ENCODE measurements at regions not wholly inside any gene's neighbourhood (a gene's known extent, or its start where the extent isn't known, plus 50 kb on each side); places are given as distances from the start of the nearest gene placed in this dataset.

GRCh38 chr5:57700072-57700471 lies 217.5 kb upstream of the ACTBL2 start:
- Histone ChIP-seq H3K4me1 (ENCODE audit: control insufficient read depth in 3 of 3, insufficient read depth in 3 of 3, low read length in 3 of 3) (peaks cover 0 to 8% (median 0%) of the 10 kb centered on the region in 3 donors), H3K27ac (ENCODE audit: low read depth, low read length) (no peak overlapping the region), H3K36me3 (ENCODE audit: control insufficient read depth in 3 of 3, insufficient read depth in 3 of 3, low read length in 3 of 3) (no peaks in the 10 kb centered on the region), H3K4me3 (ENCODE audit: low read length in 3 of 3) (no peak overlapping the region), H3K9me3 (ENCODE audit: control insufficient read depth in 3 of 3, low read length in 3 of 3) (no peaks in the 10 kb centered on the region), H3K9ac (ENCODE audit: low read depth in 1 of 3, low read length in 3 of 3) (no peak overlapping the region), H3K27me3 (ENCODE audit: control insufficient read depth in 3 of 3, insufficient read depth in 3 of 3, low read length in 3 of 3) (no peaks in the 10 kb centered on the region)

GRCh38 chr5:57698802-57699201 lies 216.2 kb upstream of the ACTBL2 start:
- Histone ChIP-seq H3K36me3 (ENCODE audit: control insufficient read depth in 3 of 3, insufficient read depth in 3 of 3, low read length in 3 of 3) (no peaks in the 10 kb centered on the region), H3K9me3 (ENCODE audit: control insufficient read depth in 3 of 3, low read length in 3 of 3) (no peaks in the 10 kb centered on the region), H3K27me3 (ENCODE audit: control insufficient read depth in 3 of 3, insufficient read depth in 3 of 3, low read length in 3 of 3) (no peaks in the 10 kb centered on the region), H3K9ac (ENCODE audit: low read depth in 1 of 3, low read length in 3 of 3) (no peak overlapping the region), H3K27ac (ENCODE audit: low read depth, low read length) (no peak overlapping the region), H3K4me1 (ENCODE audit: control insufficient read depth in 3 of 3, insufficient read depth in 3 of 3, low read length in 3 of 3) (peaks cover 0 to 8% (median 0%) of the 10 kb centered on the region in 3 donors), H3K4me3 (ENCODE audit: low read length in 3 of 3) (no peak overlapping the region)

DNA sequence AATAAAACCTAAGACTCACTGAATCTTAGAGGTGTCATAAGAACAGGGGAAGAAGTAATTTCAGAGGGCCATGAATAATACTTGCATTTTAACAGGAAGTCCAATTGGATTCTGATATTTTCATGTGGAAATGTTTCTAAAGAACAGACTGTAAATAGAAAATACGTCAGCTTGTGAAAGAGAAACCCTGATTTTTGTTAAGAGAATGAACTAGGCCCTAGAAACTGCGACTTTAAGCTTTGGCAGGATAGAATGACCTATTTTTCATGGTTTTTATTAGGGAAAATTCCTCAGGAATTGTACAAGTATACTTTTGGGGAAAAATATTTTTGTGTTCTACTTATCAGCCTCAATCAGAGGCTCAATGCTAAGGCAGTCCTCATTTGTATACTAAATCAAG lies 215.5 kb upstream of the ACTBL2 start:
- no peak overlapping the region for H3K9ac ChIP-seq (ENCODE audit: low read depth in 1 of 3, low read length in 3 of 3)

GRCh38 chr5:57696825-57697570 lies 214.4 kb upstream of the ACTBL2 start:
- no peaks in the 10 kb centered on the region for H3K9me3 ChIP-seq (ENCODE audit: control insufficient read depth in 3 of 3, low read length in 3 of 3)
- H3K27ac ChIP-seq (ENCODE audit: low read depth, low read length), result peak overlapping the region; percentile 54
- no peak overlapping the region for H3K4me3 ChIP-seq (ENCODE audit: low read length in 3 of 3)
- H3K36me3 ChIP-seq (ENCODE audit: control insufficient read depth in 3 of 3, insufficient read depth in 3 of 3, low read length in 3 of 3), result no peaks in the 10 kb centered on the region
- H3K4me1 ChIP-seq (ENCODE audit: control insufficient read depth in 3 of 3, insufficient read depth in 3 of 3, low read length in 3 of 3), result peaks cover 9 to 18% (median 12%) of the 10 kb centered on the region in 3 donors
- no peaks in the 10 kb centered on the region for H3K27me3 ChIP-seq (ENCODE audit: control insufficient read depth in 3 of 3, insufficient read depth in 3 of 3, low read length in 3 of 3)
- H3K9ac ChIP-seq (ENCODE audit: low read depth in 1 of 3, low read length in 3 of 3), result no peak overlapping the region

More for the DNA sequence above, 215.5 kb upstream of the ACTBL2 start:
- no peak overlapping the region for H3K4me3 ChIP-seq (ENCODE audit: low read length in 3 of 3)
- no peaks in the 10 kb centered on the region for H3K36me3 ChIP-seq (ENCODE audit: control insufficient read depth in 3 of 3, insufficient read depth in 3 of 3, low read length in 3 of 3)
- H3K27me3 ChIP-seq (ENCODE audit: control insufficient read depth in 3 of 3, insufficient read depth in 3 of 3, low read length in 3 of 3), result no peaks in the 10 kb centered on the region
- peak overlapping the region; percentile 54 for H3K27ac ChIP-seq (ENCODE audit: low read depth, low read length)
- H3K4me1 ChIP-seq (ENCODE audit: control insufficient read depth in 3 of 3, insufficient read depth in 3 of 3, low read length in 3 of 3), result peaks cover 3 to 13% (median 6%) of the 10 kb centered on the region in 3 donors
- no peaks in the 10 kb centered on the region for H3K9me3 ChIP-seq (ENCODE audit: control insufficient read depth in 3 of 3, low read length in 3 of 3)

DNA sequence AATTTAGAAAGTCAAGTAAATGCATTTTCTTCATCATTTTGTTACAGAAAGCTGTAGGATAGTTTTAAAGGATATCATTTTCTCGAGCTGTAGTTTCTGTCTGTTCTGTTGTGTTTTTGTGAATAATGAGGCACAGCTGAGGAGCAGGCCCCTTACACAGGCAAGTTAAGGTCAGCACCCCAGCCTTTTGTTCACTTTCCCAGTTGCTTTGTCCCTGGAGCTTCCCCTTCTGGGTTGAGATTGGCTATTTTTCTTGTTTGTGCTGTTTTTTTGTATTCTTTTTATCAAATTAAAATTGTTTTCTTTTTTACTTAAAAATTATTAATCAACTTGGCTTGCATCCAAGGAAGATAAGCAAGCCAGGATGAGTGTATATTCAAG lies 213.8 kb upstream of the ACTBL2 start:
- Histone ChIP-seq H3K4me3 (ENCODE audit: low read length in 3 of 3) (no peak overlapping the region), H3K27ac (ENCODE audit: low read depth, low read length) (peak overlapping the region; percentile 4), H3K9ac (ENCODE audit: low read depth in 1 of 3, low read length in 3 of 3) (no peak overlapping the region), H3K9me3 (ENCODE audit: control insufficient read depth in 3 of 3, low read length in 3 of 3) (no peaks in the 10 kb centered on the region), H3K36me3 (ENCODE audit: control insufficient read depth in 3 of 3, insufficient read depth in 3 of 3, low read length in 3 of 3) (no peaks in the 10 kb centered on the region), H3K4me1 (ENCODE audit: control insufficient read depth in 3 of 3, insufficient read depth in 3 of 3, low read length in 3 of 3) (peaks cover 9 to 18% (median 12%) of the 10 kb centered on the region in 3 donors), H3K27me3 (ENCODE audit: control insufficient read depth in 3 of 3, insufficient read depth in 3 of 3, low read length in 3 of 3) (no peaks in the 10 kb centered on the region)

DNA sequence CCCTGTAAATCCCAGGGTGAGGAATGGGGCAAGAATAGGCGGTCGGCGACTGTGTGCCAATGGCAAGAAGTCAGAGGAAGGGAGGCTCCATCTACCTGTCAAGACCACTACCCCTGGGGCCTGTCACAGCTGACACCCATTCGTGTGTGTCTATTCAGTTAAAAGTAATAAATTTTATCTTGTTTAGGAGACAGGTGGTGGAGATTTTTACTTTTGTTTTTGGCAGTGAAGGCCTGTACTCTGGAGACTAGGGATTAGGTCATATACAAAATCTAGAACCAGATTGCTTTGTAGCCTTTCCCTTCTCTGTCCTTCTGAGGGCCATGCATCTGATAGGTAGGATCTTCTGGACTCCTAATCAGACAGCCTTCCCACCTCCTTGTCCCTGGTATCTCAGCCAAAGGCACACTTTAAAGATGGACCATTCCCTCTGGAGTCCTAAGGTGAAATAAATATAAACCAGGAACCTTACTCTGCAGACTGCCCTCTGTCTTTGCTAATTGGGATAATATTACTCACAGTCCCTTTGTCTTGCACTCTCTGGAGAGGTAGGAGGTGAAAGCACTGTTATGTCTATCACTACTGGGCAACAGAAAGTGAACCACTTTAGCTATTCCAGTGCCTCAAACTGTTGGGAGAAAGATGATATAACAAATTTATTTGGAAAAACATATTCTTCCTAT lies 213.2 kb upstream of the ACTBL2 start:
- Histone ChIP-seq H3K4me3 (ENCODE audit: low read length in 3 of 3) (no peak overlapping the region), H3K4me1 (ENCODE audit: control insufficient read depth in 3 of 3, insufficient read depth in 3 of 3, low read length in 3 of 3) (peaks cover 9 to 18% (median 12%) of the 10 kb centered on the region in 3 donors), H3K27me3 (ENCODE audit: control insufficient read depth in 3 of 3, insufficient read depth in 3 of 3, low read length in 3 of 3) (no peaks in the 10 kb centered on the region), H3K9ac (ENCODE audit: low read depth in 1 of 3, low read length in 3 of 3) (no peak overlapping the region), H3K27ac (ENCODE audit: low read depth, low read length) (peak overlapping the region; percentile 4), H3K36me3 (ENCODE audit: control insufficient read depth in 3 of 3, insufficient read depth in 3 of 3, low read length in 3 of 3) (no peaks in the 10 kb centered on the region), H3K9me3 (ENCODE audit: control insufficient read depth in 3 of 3, low read length in 3 of 3) (no peaks in the 10 kb centered on the region)

DNA sequence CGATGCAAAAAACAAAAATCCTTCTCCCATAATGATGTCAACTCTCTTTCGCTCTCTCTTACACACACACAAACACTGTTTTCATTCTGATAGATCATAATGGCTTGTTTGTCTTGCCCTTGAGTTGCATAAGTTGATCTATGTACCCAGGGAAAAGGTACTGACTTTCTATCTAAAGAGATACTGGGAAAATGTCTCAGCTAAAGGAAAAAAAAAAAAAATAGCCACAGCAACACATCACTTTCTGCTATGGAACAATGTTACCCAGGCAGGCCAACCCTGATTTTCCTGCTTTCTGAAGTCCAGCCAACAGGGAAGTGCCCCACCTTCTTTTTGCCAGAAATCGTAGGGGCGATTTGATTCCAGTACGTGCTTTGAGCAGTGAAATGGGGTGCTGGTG lies 212.6 kb upstream of the ACTBL2 start:
- H3K9ac ChIP-seq (ENCODE audit: low read depth in 1 of 3, low read length in 3 of 3), result no peak overlapping the region
- H3K4me3 ChIP-seq (ENCODE audit: low read length in 3 of 3), result no peak overlapping the region
- no peaks in the 10 kb centered on the region for H3K27me3 ChIP-seq (ENCODE audit: control insufficient read depth in 3 of 3, insufficient read depth in 3 of 3, low read length in 3 of 3)
- peaks cover 9 to 18% (median 12%) of the 10 kb centered on the region in 3 donors for H3K4me1 ChIP-seq (ENCODE audit: control insufficient read depth in 3 of 3, insufficient read depth in 3 of 3, low read length in 3 of 3)
- peak overlapping the region; percentile 4 for H3K27ac ChIP-seq (ENCODE audit: low read depth, low read length)
- H3K9me3 ChIP-seq (ENCODE audit: control insufficient read depth in 3 of 3, low read length in 3 of 3), result no peaks in the 10 kb centered on the region
- no peaks in the 10 kb centered on the region for H3K36me3 ChIP-seq (ENCODE audit: control insufficient read depth in 3 of 3, insufficient read depth in 3 of 3, low read length in 3 of 3)

DNA sequence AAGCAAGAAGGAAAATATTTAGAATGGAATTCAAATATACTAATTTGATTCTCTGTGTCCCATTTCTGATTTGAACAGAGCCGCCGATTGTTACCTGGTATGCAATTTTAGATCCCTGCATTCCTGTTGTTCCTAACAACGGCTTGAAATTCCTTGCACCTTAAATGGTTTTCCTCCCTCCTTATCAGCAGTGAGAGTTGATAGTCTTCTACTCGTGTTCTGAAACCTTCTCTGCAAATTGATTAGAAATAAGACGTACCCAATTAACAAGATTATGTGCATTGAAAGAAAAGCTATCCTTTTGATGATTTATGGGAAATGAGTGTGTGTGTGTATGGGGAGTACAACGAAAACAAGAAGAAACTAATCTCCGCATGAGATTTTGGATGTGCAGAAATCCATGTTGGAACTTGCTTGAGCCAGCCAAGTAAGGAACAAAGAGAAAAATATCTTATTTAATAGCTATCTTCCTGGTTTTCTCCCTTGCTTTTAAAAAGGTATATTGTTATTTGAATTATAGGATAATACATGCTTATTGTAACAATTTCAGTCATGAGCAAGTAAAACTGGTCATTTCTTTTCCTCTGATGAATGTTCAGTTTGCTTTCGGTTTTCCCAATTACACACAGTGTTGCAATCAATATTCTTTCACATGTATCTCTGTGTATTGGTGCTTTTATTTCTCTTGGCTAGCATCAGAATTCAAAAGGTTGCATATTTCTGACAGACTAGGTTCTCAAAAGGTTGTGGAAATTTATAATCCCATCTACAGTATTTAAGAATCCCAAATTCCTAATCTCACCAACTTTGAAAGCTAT lies 211.1 kb upstream of the ACTBL2 start:
- Histone ChIP-seq H3K9me3 (ENCODE audit: control insufficient read depth in 3 of 3, low read length in 3 of 3) (no peaks in the 10 kb centered on the region), H3K9ac (ENCODE audit: low read depth in 1 of 3, low read length in 3 of 3) (no peak overlapping the region), H3K27ac (ENCODE audit: low read depth, low read length) (peak overlapping the region; percentile 70), H3K4me1 (ENCODE audit: control insufficient read depth in 3 of 3, insufficient read depth in 3 of 3, low read length in 3 of 3) (peaks cover 9 to 18% (median 12%) of the 10 kb centered on the region in 3 donors), H3K27me3 (ENCODE audit: control insufficient read depth in 3 of 3, insufficient read depth in 3 of 3, low read length in 3 of 3) (no peaks in the 10 kb centered on the region), H3K4me3 (ENCODE audit: low read length in 3 of 3) (peak overlapping the region in 1 of 3 donors; percentile 4), H3K36me3 (ENCODE audit: control insufficient read depth in 3 of 3, insufficient read depth in 3 of 3, low read length in 3 of 3) (no peaks in the 10 kb centered on the region)

DNA sequence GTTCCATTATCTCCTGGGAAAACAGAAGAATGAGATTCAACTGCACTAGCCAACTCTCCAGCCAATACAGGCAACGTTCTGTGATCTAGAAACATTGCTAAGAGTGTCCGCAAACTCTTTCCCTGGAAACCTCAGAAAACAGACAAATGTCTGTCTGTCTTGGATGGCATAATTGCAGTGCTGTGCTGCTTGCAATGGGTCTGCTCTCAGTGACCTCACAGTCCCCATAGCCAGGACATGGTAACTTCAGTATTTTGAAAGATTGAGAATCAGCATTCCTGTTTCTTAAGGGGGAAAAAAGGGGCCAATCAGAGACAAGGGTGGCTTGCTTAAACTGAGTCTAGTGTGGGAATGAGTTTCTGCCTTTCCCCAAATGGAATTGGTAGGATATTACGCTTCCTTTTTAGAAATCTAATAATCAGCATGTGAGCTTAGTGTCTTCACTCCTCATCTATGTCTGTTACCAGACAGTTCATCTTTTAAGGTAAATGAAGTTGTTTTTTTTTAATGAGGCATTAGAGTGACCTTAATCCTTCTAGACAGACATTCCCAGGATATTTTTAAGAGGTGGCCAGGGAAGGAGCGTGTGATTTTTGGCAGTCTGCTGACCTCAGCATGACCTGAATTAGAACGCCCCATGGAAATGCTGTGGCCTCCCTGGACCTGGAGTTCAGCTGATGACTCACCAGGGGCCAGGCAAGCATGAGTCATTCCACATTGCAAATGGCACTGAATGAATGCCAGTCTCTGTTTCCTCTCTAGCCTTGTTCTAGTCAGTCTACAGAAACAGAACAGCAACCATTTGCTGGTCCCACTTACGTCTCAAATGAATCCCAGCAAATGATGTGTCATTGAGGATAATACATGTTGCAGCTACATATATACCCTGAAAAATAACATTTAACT lies 210.2 kb upstream of the ACTBL2 start:
- Histone ChIP-seq H3K9me3 (ENCODE audit: control insufficient read depth in 3 of 3, low read length in 3 of 3) (no peaks in the 10 kb centered on the region), H3K4me1 (ENCODE audit: control insufficient read depth in 3 of 3, insufficient read depth in 3 of 3, low read length in 3 of 3) (peaks cover 9 to 18% (median 12%) of the 10 kb centered on the region in 3 donors), H3K36me3 (ENCODE audit: control insufficient read depth in 3 of 3, insufficient read depth in 3 of 3, low read length in 3 of 3) (no peaks in the 10 kb centered on the region), H3K27ac (ENCODE audit: low read depth, low read length) (peak overlapping the region; percentile 70), H3K9ac (ENCODE audit: low read depth in 1 of 3, low read length in 3 of 3) (no peak overlapping the region), H3K27me3 (ENCODE audit: control insufficient read depth in 3 of 3, insufficient read depth in 3 of 3, low read length in 3 of 3) (no peaks in the 10 kb centered on the region), H3K4me3 (ENCODE audit: low read length in 3 of 3) (peak overlapping the region in 1 of 3 donors; percentile 4)

Measured in skeletal muscle tissue (tissue), 3 donors.